ENCODE measurements at regions not wholly inside any gene's neighbourhood (a gene's known extent, or its start where the extent isn't known, plus 50 kb on each side); places are given as distances from the start of the nearest gene placed in this dataset.
"Not testable (repeated sequence)": the region's sequence is repeated elsewhere in the genome, so short reads cannot be mapped to it uniquely, and the experiment has no call there.

GRCh38 chr3:36095238-36095637, 285.1 kb upstream of the STAC start:
- no peak for DNase-seq

GRCh38 chr3:36097209-36097608, 283.1 kb upstream of the STAC start:
- no peak for DNase-seq

GRCh38 chr3:36114353-36114752, 266.0 kb upstream of the STAC start:
- no peak for DNase-seq

- no peak for DNase-seq
These were observed 256.0 kb upstream of the STAC start for GRCh38 chr3:36124118-36124796.

- no peak for DNase-seq
These were observed 248.1 kb upstream of the STAC start for GRCh38 chr3:36132214-36132613.

GRCh38 chr3:36135863-36136262, 244.4 kb upstream of the STAC start:
- no peak for DNase-seq

- no peak for DNase-seq
These were observed 237.6 kb upstream of the STAC start for GRCh38 chr3:36142746-36143145.

- DNase-seq, result no peak
These were observed 233.9 kb upstream of the STAC start for GRCh38 chr3:36146404-36146803.

GRCh38 chr3:36147934-36148558, 232.3 kb upstream of the STAC start:
- DNase-seq, result no peak

GRCh38 chr3:36149447-36149865, 230.8 kb upstream of the STAC start:
- DNase-seq, result no peak

GRCh38 chr3:36155515-36155914, 224.8 kb upstream of the STAC start:
- no peak for DNase-seq

GRCh38 chr3:36164400-36164799, 215.9 kb upstream of the STAC start:
- no peak for DNase-seq

GRCh38 chr3:36165509-36166290, 214.6 kb upstream of the STAC start:
- no peak for DNase-seq

- DNase-seq, result no peak
These were observed 213.8 kb upstream of the STAC start for GRCh38 chr3:36166477-36166876.

- no peak for DNase-seq
These were observed 207.6 kb upstream of the STAC start for GRCh38 chr3:36172699-36173098.

- no peak for DNase-seq
These were observed 205.0 kb upstream of the STAC start for GRCh38 chr3:36175113-36175812.

- no peak for DNase-seq
These were observed 204.3 kb upstream of the STAC start for GRCh38 chr3:36175916-36176461.

- DNase-seq, result no peak
These were observed 202.3 kb upstream of the STAC start for GRCh38 chr3:36178018-36178417.

GRCh38 chr3:36182024-36182423, 198.3 kb upstream of the STAC start:
- DNase-seq, result no peak

GRCh38 chr3:36187197-36187596, 193.1 kb upstream of the STAC start:
- not testable (repeated sequence) for DNase-seq

GRCh38 chr3:36192901-36193300, 187.4 kb upstream of the STAC start:
- DNase-seq, result no peak

- no peak for DNase-seq
These were observed 186.9 kb upstream of the STAC start for GRCh38 chr3:36193448-36193847.

GRCh38 chr3:36196058-36196457, 184.2 kb upstream of the STAC start:
- no peak for DNase-seq
